Smooth muscle cell (in vitro differentiated cells): ENCODE measurements at regions not wholly inside any gene's neighbourhood (a gene's known extent, or its start where the extent isn't known, plus 50 kb on each side); places are given as distances from the start of the nearest gene placed in this dataset.

Experiments used
- DNase-seq: peaks from one replicate; lab custom pipeline; 2025; ENCODE audit not compliant: unreplicated experiment; lab: John Stamatoyannopoulos, UW
- H2AFZ ChIP-seq: fragments of 200-600 bp; sonication (generic); 2 replicates; pipeline ENCODE4 v1.6.0; 2016; ENCODE audit warnings: antibody characterized with exemption, low read depth, mild to moderate bottlenecking
- H3F3A ChIP-seq: fragments of 200-600 bp; sonication (generic); 2 replicates; pipeline ENCODE4 v1.6.0; 2017; ENCODE audit warnings: antibody characterized with exemption, low read depth
- H3K27ac ChIP-seq: fragments of 200-600 bp; sonication (generic); 2 replicates; pipeline ENCODE4 v1.5.1; 2016; ENCODE audit warnings: low read depth, mild to moderate bottlenecking
- H3K27me3 ChIP-seq: fragments of 200-600 bp; sonication (generic); 2 replicates; pipeline ENCODE4 v1.6.1; 2016; ENCODE audit warnings: low read depth, mild to moderate bottlenecking
- H3K36me3 ChIP-seq: fragments of 200-600 bp; sonication (generic); 2 replicates; pipeline ENCODE4 v1.5.1; 2016; ENCODE audit warnings: low read depth
- H3K4me1 ChIP-seq: fragments of 200-600 bp; sonication (generic); 2 replicates; pipeline ENCODE4 v1.5.1; 2016; ENCODE audit warnings: low read depth
- H3K4me2 ChIP-seq: fragments of 200-600 bp; sonication (generic); 2 replicates; pipeline ENCODE4 v1.6.0; 2016; ENCODE audit warnings: mild to moderate bottlenecking
- H3K4me3 ChIP-seq: fragments of 200-600 bp; sonication (generic); 2 replicates; pipeline ENCODE4 v1.5.1; 2016; ENCODE audit warnings: mild to moderate bottlenecking
- H3K79me2 ChIP-seq: fragments of 200-600 bp; sonication (generic); 2 replicates; pipeline ENCODE4 v1.6.0; 2016; ENCODE audit warnings: low read depth, mild to moderate bottlenecking
- H3K9ac ChIP-seq: fragments of 200-600 bp; sonication (generic); 2 replicates; pipeline ENCODE4 v1.6.0; 2016; ENCODE audit warnings: low read depth
- H3K9me3 ChIP-seq: fragments of 200-600 bp; sonication (generic); replicated peaks from 2 replicates; pipeline ENCODE4 v1.5.1; 2016; ENCODE audit warnings: low read depth
- H4K20me1 ChIP-seq: fragments of 200-600 bp; sonication (generic); 2 replicates; pipeline ENCODE4 v1.6.0; 2016; ENCODE audit warnings: low read depth
- CTCF ChIP-seq: fragments of 200-600 bp; sonication (generic); IDR thresholded peaks from 2 replicates; pipeline ENCODE4 v1.5.1; 2017; ENCODE audit warnings: borderline replicate concordance, mild to moderate bottlenecking, antibody characterized with exemption; ENCODE audit not compliant: insufficient read depth, poor library complexity, severe bottlenecking
- WGBS: methylation state at CpG from one replicate; pipeline ENCODE4 v1.1.7; 2016; ENCODE audit warnings: low lambda C conversion rate; 5-methylcytosine and 5-hydroxymethylcytosine counted together

GRCh38 chr6:6932341-6932740, 175.4 kb upstream of the RREB1 start:
- Histone ChIP-seq H2AFZ (no peak overlapping the region), H3K4me2 (no peak overlapping the region), H3K9me3 (no peaks in the 10 kb centered on the region), H4K20me1 (no peaks in the 10 kb centered on the region), H3F3A (no peaks in the 10 kb centered on the region), H3K27me3 (no peaks in the 10 kb centered on the region), H3K27ac (no peak overlapping the region), H3K9ac (no peak overlapping the region), H3K4me1 (peaks cover 2% of the 10 kb centered on the region), H3K4me3 (no peak overlapping the region), H3K36me3 (no peaks in the 10 kb centered on the region), H3K79me2 (no peaks in the 10 kb centered on the region)
- DNase-seq = no peak
- no peak for TF ChIP-seq CTCF
- 100% methylated on average over 1 of the region's 4 CpGs for WGBS

- DNase-seq = no peak
- no peak overlapping the region for H2AFZ ChIP-seq
- H3F3A ChIP-seq = no peaks in the 10 kb centered on the region
- H3K79me2 ChIP-seq = no peaks in the 10 kb centered on the region
- H3K4me1 ChIP-seq = no peaks in the 10 kb centered on the region
- H3K36me3 ChIP-seq = no peaks in the 10 kb centered on the region
- no peaks in the 10 kb centered on the region for H3K27me3 ChIP-seq
- H3K9ac ChIP-seq = no peak overlapping the region
- no peaks in the 10 kb centered on the region for H3K9me3 ChIP-seq
- WGBS = 74% methylated on average over 7 of the region's 7 CpGs
- no peak overlapping the region for H3K4me2 ChIP-seq
- H3K4me3 ChIP-seq = no peak overlapping the region
- no peak for TF ChIP-seq CTCF
- no peak overlapping the region for H3K27ac ChIP-seq
- H4K20me1 ChIP-seq = no peaks in the 10 kb centered on the region
Observed at GRCh38 chr6:6932968-6933367, 174.8 kb upstream of the RREB1 start.

- Histone ChIP-seq H3K79me2 (no peaks in the 10 kb centered on the region), H3K4me2 (no peak overlapping the region), H3K4me3 (no peak overlapping the region), H3K9me3 (no peaks in the 10 kb centered on the region), H3F3A (no peaks in the 10 kb centered on the region), H3K27ac (no peak overlapping the region), H3K36me3 (no peaks in the 10 kb centered on the region), H2AFZ (no peak overlapping the region), H3K4me1 (no peaks in the 10 kb centered on the region), H3K9ac (no peak overlapping the region), H3K27me3 (no peaks in the 10 kb centered on the region), H4K20me1 (no peaks in the 10 kb centered on the region)
- DNase-seq = no peak
- TF ChIP-seq CTCF = no peak
- 90% methylated on average over 47 of the region's 47 CpGs for WGBS
Observed at GRCh38 chr6:6940031-6941025, 167.4 kb upstream of the RREB1 start.

- Histone ChIP-seq H3K79me2 (no peaks in the 10 kb centered on the region), H3K36me3 (no peaks in the 10 kb centered on the region), H4K20me1 (no peaks in the 10 kb centered on the region), H3K4me1 (no peaks in the 10 kb centered on the region), H3K27ac (no peak overlapping the region), H3F3A (no peaks in the 10 kb centered on the region), H3K4me3 (no peak overlapping the region), H3K9ac (no peak overlapping the region), H2AFZ (no peak overlapping the region), H3K9me3 (no peaks in the 10 kb centered on the region), H3K4me2 (no peak overlapping the region), H3K27me3 (no peaks in the 10 kb centered on the region)
- WGBS = 97% methylated on average over 8 of the region's 8 CpGs
- TF ChIP-seq CTCF = no peak
- DNase-seq = no peak
Observed at GRCh38 chr6:6941201-6941600, 166.6 kb upstream of the RREB1 start.
